ENCODE measurements at regions not wholly inside any gene's neighbourhood (a gene's known extent, or its start where the extent isn't known, plus 50 kb on each side); places are given as distances from the start of the nearest gene placed in this dataset.
"Not testable (repeated sequence)": the region's sequence is repeated elsewhere in the genome, so short reads cannot be mapped to it uniquely, and the experiment has no call there.

DNA sequence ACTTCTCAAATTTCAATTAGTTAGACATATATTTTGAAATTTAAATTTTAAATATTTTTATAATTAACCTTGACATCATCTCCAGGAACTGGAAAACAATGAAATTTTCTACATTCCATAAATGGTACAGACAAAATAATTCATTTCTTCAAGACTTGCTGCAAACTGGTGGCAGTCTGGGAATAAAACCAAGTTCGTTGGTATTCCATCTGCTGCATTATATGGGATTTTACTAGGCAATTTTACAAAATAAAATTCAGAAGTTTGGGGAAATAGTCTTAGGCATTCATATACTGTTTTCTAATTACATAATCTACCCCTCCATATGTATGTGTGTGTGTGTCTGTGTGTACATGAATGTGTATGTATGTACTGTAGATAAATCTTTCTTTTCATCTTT is 984.6 kb upstream of the KCND2 start:
- Histone ChIP-seq H3K9me3 (ENCODE audit: control insufficient read depth, insufficient read depth, low read length) (no peaks in the 10 kb centered on the region), H3K4me3 (ENCODE audit: low read depth, low read length) (no peak overlapping the region), H3K27ac (ENCODE audit: low read depth, low read length) (no peak overlapping the region), H3K27me3 (ENCODE audit: control insufficient read depth, insufficient read depth, low read length) (no peaks in the 10 kb centered on the region)
- ChIA-PET POLR2A (no interaction called here), CTCF (no interaction called here)
- no peak for DNase-seq (ENCODE audit: low read depth, low spot score)
- TF ChIP-seq CTCF (IDR thresholded peaks at IDR 0.05; ENCODE audit: low read depth, low read length), result no peak

- CTCF ChIA-PET; H3K27ac ChIP-seq (ENCODE audit: low read depth, low read length): not testable (repeated sequence)
Measured at GRCh38 chr7:119300341-119300740, 972.6 kb upstream of the KCND2 start.

GRCh38 chr7:119320316-119320715 is 952.7 kb upstream of the KCND2 start:
- no peak overlapping the region for H3K27ac ChIP-seq (ENCODE audit: low read depth, low read length)
- no peak for DNase-seq (ENCODE audit: low read depth, low spot score)
- ChIA-PET POLR2A (no interaction called here), CTCF (no interaction called here)
- no peaks in the 10 kb centered on the region for H3K9me3 ChIP-seq (ENCODE audit: control insufficient read depth, insufficient read depth, low read length)
- H3K4me3 ChIP-seq (ENCODE audit: low read depth, low read length), result no peak overlapping the region
- TF ChIP-seq CTCF (IDR thresholded peaks at IDR 0.05; ENCODE audit: low read depth, low read length), result no peak
- H3K27me3 ChIP-seq (ENCODE audit: control insufficient read depth, insufficient read depth, low read length), result no peaks in the 10 kb centered on the region

More at GRCh38 chr7:119300341-119300740, 972.6 kb upstream of the KCND2 start:
- DNase-seq (ENCODE audit: low read depth, low spot score); POLR2A ChIA-PET; H3K27me3 ChIP-seq (ENCODE audit: control insufficient read depth, insufficient read depth, low read length); H3K4me3 ChIP-seq (ENCODE audit: low read depth, low read length); H3K9me3 ChIP-seq (ENCODE audit: control insufficient read depth, insufficient read depth, low read length): not testable (repeated sequence)

GRCh38 chr7:119329715-119330114 is 943.3 kb upstream of the KCND2 start:
- CTCF ChIA-PET, result no interaction called here
- no peak for TF ChIP-seq CTCF (IDR thresholded peaks at IDR 0.05; ENCODE audit: low read depth, low read length)
- DNase-seq (ENCODE audit: low read depth, low spot score), result no peak
- H3K4me3 ChIP-seq (ENCODE audit: low read depth, low read length), result no peak overlapping the region
- no peaks in the 10 kb centered on the region for H3K27me3 ChIP-seq (ENCODE audit: control insufficient read depth, insufficient read depth, low read length)
- POLR2A ChIA-PET, result no interaction called here
- no peak overlapping the region for H3K27ac ChIP-seq (ENCODE audit: low read depth, low read length)
- no peaks in the 10 kb centered on the region for H3K9me3 ChIP-seq (ENCODE audit: control insufficient read depth, insufficient read depth, low read length)

DNA sequence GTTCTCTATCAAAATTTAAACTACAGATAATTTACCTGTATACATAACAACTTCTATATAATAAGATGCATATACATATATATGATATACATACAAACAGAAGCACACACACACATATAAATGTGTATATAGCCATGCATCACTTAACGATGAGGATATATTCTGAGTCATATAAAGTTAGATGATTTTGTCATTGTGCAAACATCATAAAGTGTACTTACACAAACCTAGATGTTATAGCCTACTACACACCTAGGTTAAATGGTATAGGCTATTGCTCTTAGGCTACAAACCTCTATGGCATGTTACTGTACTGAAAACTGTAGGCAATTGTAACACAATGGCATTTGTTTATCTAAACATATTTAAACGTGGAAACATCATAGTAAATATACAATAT is 937.6 kb upstream of the KCND2 start:
- DNase-seq (ENCODE audit: low read depth, low spot score), result no peak
- ChIA-PET POLR2A (no interaction called here), CTCF (no interaction called here)
- TF ChIP-seq CTCF (IDR thresholded peaks at IDR 0.05; ENCODE audit: low read depth, low read length), result no peak
- Histone ChIP-seq H3K4me3 (ENCODE audit: low read depth, low read length) (no peak overlapping the region), H3K27ac (ENCODE audit: low read depth, low read length) (no peak overlapping the region), H3K9me3 (ENCODE audit: control insufficient read depth, insufficient read depth, low read length) (no peaks in the 10 kb centered on the region), H3K27me3 (ENCODE audit: control insufficient read depth, insufficient read depth, low read length) (no peaks in the 10 kb centered on the region)

GRCh38 chr7:119341822-119342221 is 931.2 kb upstream of the KCND2 start:
- TF ChIP-seq CTCF (IDR thresholded peaks at IDR 0.05; ENCODE audit: low read depth, low read length), result no peak
- DNase-seq (ENCODE audit: low read depth, low spot score), result no peak
- H3K27ac ChIP-seq (ENCODE audit: low read depth, low read length), result no peak overlapping the region
- ChIA-PET POLR2A (no interaction called here), CTCF (no interaction called here)
- no peak overlapping the region for H3K4me3 ChIP-seq (ENCODE audit: low read depth, low read length)
- H3K9me3 ChIP-seq (ENCODE audit: control insufficient read depth, insufficient read depth, low read length), result peaks cover 2% of the 10 kb centered on the region; the same call in 1 of the 2 replicates
- no peaks in the 10 kb centered on the region for H3K27me3 ChIP-seq (ENCODE audit: control insufficient read depth, insufficient read depth, low read length)

All from AG04450 (cell line).